OCI-LY3 (cell line): ENCODE measurements at regions not wholly inside any gene's neighbourhood (a gene's known extent, or its start where the extent isn't known, plus 50 kb on each side); places are given as distances from the start of the nearest gene placed in this dataset.

Experiments used
- CTCF ChIP-seq: fragments of 200-600, 300-600 bp; sonication (generic); IDR thresholded peaks from 2 replicates; pipeline ENCODE4 v1.5.1; 2014; ENCODE audit warnings: antibody characterized with exemption, low read length, low read depth
- EZH2phosphoT487 ChIP-seq: fragments of 200-600 bp; shearing (Covaris generic); IDR thresholded peaks from 2 replicates; pipeline ENCODE4 v1.6.1; 2018; ENCODE audit warnings: antibody characterized with exemption, mixed run types, low read depth

DNA sequence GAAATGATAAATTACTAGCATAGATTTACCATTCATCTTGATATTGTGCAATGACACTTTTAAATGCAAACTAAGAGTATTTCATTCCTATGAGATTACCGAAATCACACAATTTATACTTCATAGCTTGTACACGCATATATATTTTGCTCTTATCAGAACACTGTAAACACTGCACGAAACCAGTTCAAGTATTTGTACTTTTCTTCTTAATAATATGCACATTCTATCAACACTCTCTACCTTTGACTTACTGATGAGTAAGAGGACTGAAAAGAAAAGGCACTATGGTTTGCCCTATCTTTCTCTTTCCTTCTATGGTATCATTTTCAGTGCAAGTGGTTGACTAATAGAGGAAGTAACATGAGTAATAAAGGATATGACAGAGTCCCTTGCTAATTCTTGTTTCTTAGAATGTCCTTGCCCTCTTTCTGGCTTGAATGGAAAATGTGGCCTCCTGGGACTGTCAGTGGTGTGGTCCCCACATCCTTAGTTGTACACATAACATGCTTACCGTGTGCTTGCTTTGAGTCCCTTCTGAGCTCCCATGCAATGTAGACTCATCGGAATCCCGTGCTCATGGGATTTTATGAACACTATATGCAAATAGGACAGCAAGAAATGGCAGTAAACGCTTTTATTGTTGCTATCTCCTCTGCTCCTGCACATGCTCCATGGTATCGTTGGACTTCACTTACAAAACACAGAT is 363.5 kb upstream of the TNP1 start:
- TF ChIP-seq CTCF (no peak), EZH2phosphoT487 (no peak)
